ENCODE measurements at regions not wholly inside any gene's neighbourhood (a gene's known extent, or its start where the extent isn't known, plus 50 kb on each side); places are given as distances from the start of the nearest gene placed in this dataset.

- Mint-ChIP-seq H3K27me3 (ENCODE audit: low read depth in 3 of 3) (no peaks in the 10 kb centered on the region), H3K9me3 (peaks cover 0 to 8% (median 3%) of the 10 kb centered on the region in 7 donors), H3K27ac (no peak overlapping the region), H3K4me3 (no peak overlapping the region), H3K4me1 (no peaks in the 10 kb centered on the region), H3K36me3 (no peaks in the 10 kb centered on the region)
- Histone ChIP-seq H3K4me3 (replicated peaks in 1 of 3; ENCODE audit: low read depth in 2 of 3, low read length in 3 of 3) (no peak overlapping the region), H3K27me3 (ENCODE audit: control insufficient read depth in 2 of 2, insufficient read depth in 2 of 2, low read length in 2 of 2) (no peaks in the 10 kb centered on the region), H3K36me3 (replicated peaks in 1 of 2; ENCODE audit: control insufficient read depth in 1 of 2, insufficient read depth in 2 of 2, low read length in 2 of 2) (no peaks in the 10 kb centered on the region), H3K9me3 (replicated peaks in 1 of 2; ENCODE audit: control insufficient read depth in 1 of 2, insufficient read depth in 1 of 2, low read length in 2 of 2) (peaks cover 0 to 2% of the 10 kb centered on the region in 2 donors), H4K20me1 (ENCODE audit: insufficient read depth, low read length) (no peaks in the 10 kb centered on the region), H3K27ac (ENCODE audit: low read depth in 1 of 2, low read length in 2 of 2) (no peak overlapping the region), H2AFZ (ENCODE audit: insufficient read depth, low read depth, low read length, poor library complexity, severe bottlenecking) (no peak overlapping the region), H3K9ac (ENCODE audit: insufficient read depth, low read length, poor library complexity, severe bottlenecking) (no peak overlapping the region), H3K4me2 (replicated peaks; ENCODE audit: extremely low read depth, low read length, poor library complexity, severe bottlenecking) (no peak overlapping the region), H3K79me2 (ENCODE audit: insufficient read depth, low read length) (no peaks in the 10 kb centered on the region), H3K4me1 (ENCODE audit: control insufficient read depth in 1 of 2, insufficient read depth in 2 of 2, low read length in 2 of 2) (no peaks in the 10 kb centered on the region)
- DNase-seq = no peak
- TF ChIP-seq, protein P1, sequence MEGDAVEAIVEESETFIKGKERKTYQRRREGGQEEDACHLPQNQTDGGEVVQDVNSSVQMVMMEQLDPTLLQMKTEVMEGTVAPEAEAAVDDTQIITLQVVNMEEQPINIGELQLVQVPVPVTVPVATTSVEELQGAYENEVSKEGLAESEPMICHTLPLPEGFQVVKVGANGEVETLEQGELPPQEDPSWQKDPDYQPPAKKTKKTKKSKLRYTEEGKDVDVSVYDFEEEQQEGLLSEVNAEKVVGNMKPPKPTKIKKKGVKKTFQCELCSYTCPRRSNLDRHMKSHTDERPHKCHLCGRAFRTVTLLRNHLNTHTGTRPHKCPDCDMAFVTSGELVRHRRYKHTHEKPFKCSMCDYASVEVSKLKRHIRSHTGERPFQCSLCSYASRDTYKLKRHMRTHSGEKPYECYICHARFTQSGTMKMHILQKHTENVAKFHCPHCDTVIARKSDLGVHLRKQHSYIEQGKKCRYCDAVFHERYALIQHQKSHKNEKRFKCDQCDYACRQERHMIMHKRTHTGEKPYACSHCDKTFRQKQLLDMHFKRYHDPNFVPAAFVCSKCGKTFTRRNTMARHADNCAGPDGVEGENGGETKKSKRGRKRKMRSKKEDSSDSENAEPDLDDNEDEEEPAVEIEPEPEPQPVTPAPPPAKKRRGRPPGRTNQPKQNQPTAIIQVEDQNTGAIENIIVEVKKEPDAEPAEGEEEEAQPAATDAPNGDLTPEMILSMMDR (IDR thresholded peaks at IDR 0.05) = no peak
- intact Hi-C loops (cut with micrococcal nuclease) = no loop called here
- WGBS (ENCODE audit: insufficient coverage) = 100% methylated on average over 1 of the region's 1 CpG
These were observed 342.2 kb upstream of the NT5E start for GRCh38 chr6:85107701-85108100.

GRCh38 chr6:85096976-85097375 is 332.6 kb upstream of the TBX18 start:
- Mint-ChIP-seq H3K4me3 (no peak overlapping the region), H3K36me3 (no peaks in the 10 kb centered on the region), H3K4me1 (no peaks in the 10 kb centered on the region), H3K9me3 (peaks cover 8 to 27% (median 18%) of the 10 kb centered on the region in 7 donors), H3K27ac (no peak overlapping the region), H3K27me3 (ENCODE audit: low read depth in 3 of 3) (no peaks in the 10 kb centered on the region)
- no peak overlapping the region for H3K9ac ChIP-seq (ENCODE audit: insufficient read depth, low read length, poor library complexity, severe bottlenecking)
- H3K4me3 ChIP-seq (replicated peaks in 1 of 3; ENCODE audit: low read depth in 2 of 3, low read length in 3 of 3) = no peak overlapping the region
- intact Hi-C loops (cut with micrococcal nuclease) = no loop called here
- H3K79me2 ChIP-seq (ENCODE audit: insufficient read depth, low read length) = no peaks in the 10 kb centered on the region
- no peak for DNase-seq
- no peak overlapping the region for H2AFZ ChIP-seq (ENCODE audit: insufficient read depth, low read depth, low read length, poor library complexity, severe bottlenecking)
- H3K36me3 ChIP-seq (replicated peaks in 1 of 2; ENCODE audit: control insufficient read depth in 1 of 2, insufficient read depth in 2 of 2, low read length in 2 of 2) = no peaks in the 10 kb centered on the region
- no peak overlapping the region for H3K4me2 ChIP-seq (replicated peaks; ENCODE audit: extremely low read depth, low read length, poor library complexity, severe bottlenecking)
- H3K27me3 ChIP-seq (ENCODE audit: control insufficient read depth in 2 of 2, insufficient read depth in 2 of 2, low read length in 2 of 2) = no peaks in the 10 kb centered on the region
- no peaks in the 10 kb centered on the region for H4K20me1 ChIP-seq (ENCODE audit: insufficient read depth, low read length)
- peaks cover 7 to 23% of the 10 kb centered on the region in 2 donors for H3K9me3 ChIP-seq (replicated peaks in 1 of 2; ENCODE audit: control insufficient read depth in 1 of 2, insufficient read depth in 1 of 2, low read length in 2 of 2)
- TF ChIP-seq, protein P1 (IDR thresholded peaks at IDR 0.05) = no peak
- no peaks in the 10 kb centered on the region for H3K4me1 ChIP-seq (ENCODE audit: control insufficient read depth in 1 of 2, insufficient read depth in 2 of 2, low read length in 2 of 2)
- 94% methylated on average over 5 of the region's 5 CpGs for WGBS (ENCODE audit: insufficient coverage)
- no peak overlapping the region for H3K27ac ChIP-seq (ENCODE audit: low read depth in 1 of 2, low read length in 2 of 2)

Data from CD14-positive monocyte (primary cell).